ENCODE measurements at regions not wholly inside any gene's neighbourhood (a gene's known extent, or its start where the extent isn't known, plus 50 kb on each side); places are given as distances from the start of the nearest gene placed in this dataset.

DNA sequence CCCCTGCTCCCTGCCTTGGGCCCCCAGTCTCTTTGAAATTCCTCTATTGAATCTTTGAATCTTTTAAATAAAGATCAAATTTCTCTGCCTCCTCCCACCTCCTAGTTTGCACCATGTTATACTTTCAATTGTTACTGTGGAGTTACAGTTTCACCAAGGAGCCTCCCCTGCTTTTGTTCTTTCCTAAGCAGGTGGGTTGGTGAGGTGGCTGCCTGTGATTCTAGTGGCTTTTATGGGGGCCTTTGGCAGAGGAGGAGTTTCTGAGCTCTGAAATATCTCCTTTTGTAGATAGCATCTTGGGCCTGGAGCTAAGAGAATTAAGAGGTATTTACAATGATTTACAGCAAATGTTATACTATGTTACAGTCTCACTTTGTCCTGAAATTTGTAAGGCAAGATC is 133.8 kb upstream of the STX18 start:
- H3K36me3 ChIP-seq (ENCODE audit: insufficient read depth), result no peaks in the 10 kb centered on the region
- no peaks in the 10 kb centered on the region for H4K20me1 ChIP-seq (ENCODE audit: insufficient read depth)
- TF ChIP-seq, protein P1, sequence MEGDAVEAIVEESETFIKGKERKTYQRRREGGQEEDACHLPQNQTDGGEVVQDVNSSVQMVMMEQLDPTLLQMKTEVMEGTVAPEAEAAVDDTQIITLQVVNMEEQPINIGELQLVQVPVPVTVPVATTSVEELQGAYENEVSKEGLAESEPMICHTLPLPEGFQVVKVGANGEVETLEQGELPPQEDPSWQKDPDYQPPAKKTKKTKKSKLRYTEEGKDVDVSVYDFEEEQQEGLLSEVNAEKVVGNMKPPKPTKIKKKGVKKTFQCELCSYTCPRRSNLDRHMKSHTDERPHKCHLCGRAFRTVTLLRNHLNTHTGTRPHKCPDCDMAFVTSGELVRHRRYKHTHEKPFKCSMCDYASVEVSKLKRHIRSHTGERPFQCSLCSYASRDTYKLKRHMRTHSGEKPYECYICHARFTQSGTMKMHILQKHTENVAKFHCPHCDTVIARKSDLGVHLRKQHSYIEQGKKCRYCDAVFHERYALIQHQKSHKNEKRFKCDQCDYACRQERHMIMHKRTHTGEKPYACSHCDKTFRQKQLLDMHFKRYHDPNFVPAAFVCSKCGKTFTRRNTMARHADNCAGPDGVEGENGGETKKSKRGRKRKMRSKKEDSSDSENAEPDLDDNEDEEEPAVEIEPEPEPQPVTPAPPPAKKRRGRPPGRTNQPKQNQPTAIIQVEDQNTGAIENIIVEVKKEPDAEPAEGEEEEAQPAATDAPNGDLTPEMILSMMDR (conservative IDR thresholded peaks at IDR 0.05; ENCODE audit: low read depth, low read length), result no peak
- H3K9ac ChIP-seq, result no peak overlapping the region
- no peak overlapping the region for H3K4me3 ChIP-seq (IDR thresholded peaks at IDR 0.05; ENCODE audit: insufficient read depth, low read depth, low read length)
- H3K79me2 ChIP-seq (ENCODE audit: insufficient read depth, low read depth), result no peaks in the 10 kb centered on the region
- no peaks in the 10 kb centered on the region for H3K27me3 ChIP-seq (ENCODE audit: insufficient read depth, low read depth)
- H3K27ac ChIP-seq, result no peak overlapping the region
- no peak overlapping the region for H3K4me2 ChIP-seq
- H3K4me1 ChIP-seq (ENCODE audit: low read depth, poor library complexity, severe bottlenecking), result no peaks in the 10 kb centered on the region
- H2AFZ ChIP-seq (ENCODE audit: low read depth), result no peak overlapping the region

DNA sequence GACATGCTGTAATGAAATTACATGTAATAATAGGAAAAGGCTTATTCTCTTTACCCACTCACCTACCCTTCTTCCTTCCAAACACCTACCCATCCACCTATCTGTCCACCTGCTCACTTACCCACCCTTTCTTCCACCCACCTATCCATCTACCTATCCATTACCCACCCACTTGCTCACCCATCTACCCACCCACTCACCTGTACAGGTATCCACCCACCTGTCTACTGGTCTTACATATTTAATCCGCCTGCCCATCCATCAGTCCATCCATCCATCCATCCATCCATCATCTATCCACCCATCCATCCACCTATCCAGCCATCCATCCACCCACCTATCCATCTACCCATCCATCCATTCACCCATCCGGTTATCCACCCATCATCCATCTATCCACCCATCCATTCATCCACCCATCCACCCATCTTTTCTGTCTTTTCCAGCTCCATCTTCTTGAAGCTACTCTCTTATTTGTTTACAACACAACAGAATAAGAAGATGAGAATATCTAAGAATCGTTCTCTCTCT is 133.3 kb upstream of the STX18 start:
- Histone ChIP-seq H3K36me3 (ENCODE audit: insufficient read depth) (no peaks in the 10 kb centered on the region), H3K79me2 (ENCODE audit: insufficient read depth, low read depth) (no peaks in the 10 kb centered on the region), H2AFZ (ENCODE audit: low read depth) (no peak overlapping the region), H3K27ac (no peak overlapping the region), H3K27me3 (ENCODE audit: insufficient read depth, low read depth) (no peaks in the 10 kb centered on the region), H3K9ac (no peak overlapping the region), H4K20me1 (ENCODE audit: insufficient read depth) (no peaks in the 10 kb centered on the region), H3K4me1 (ENCODE audit: low read depth, poor library complexity, severe bottlenecking) (no peaks in the 10 kb centered on the region), H3K4me2 (no peak overlapping the region), H3K4me3 (IDR thresholded peaks at IDR 0.05; ENCODE audit: insufficient read depth, low read depth, low read length) (no peak overlapping the region)
- TF ChIP-seq, protein P1 (conservative IDR thresholded peaks at IDR 0.05; ENCODE audit: low read depth, low read length), result no peak

DNA sequence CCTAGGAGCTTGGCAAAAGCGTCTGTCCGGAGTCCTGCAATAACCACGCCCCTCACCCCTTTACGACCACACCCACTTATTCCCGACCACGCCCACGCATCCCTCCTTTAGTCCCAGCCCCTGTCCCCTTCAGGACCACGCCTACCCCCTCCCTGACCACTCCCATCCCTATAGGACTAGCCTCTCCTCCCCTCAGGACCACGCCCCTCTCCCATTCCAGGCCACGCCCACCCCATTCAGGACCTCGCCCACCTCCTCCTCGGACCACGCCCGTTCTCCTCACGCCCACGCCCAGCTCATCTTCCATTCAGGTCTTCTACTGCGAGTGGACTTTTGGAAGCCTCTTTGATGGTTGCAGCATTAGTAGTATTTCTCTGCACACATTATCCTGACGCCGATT is 131.2 kb upstream of the STX18 start:
- Histone ChIP-seq H4K20me1 (ENCODE audit: insufficient read depth) (no peaks in the 10 kb centered on the region), H3K9ac (no peak overlapping the region), H3K4me1 (ENCODE audit: low read depth, poor library complexity, severe bottlenecking) (no peaks in the 10 kb centered on the region), H3K79me2 (ENCODE audit: insufficient read depth, low read depth) (no peaks in the 10 kb centered on the region), H3K27ac (no peak overlapping the region), H3K4me3 (IDR thresholded peaks at IDR 0.05; ENCODE audit: insufficient read depth, low read depth, low read length) (no peak overlapping the region), H3K36me3 (ENCODE audit: insufficient read depth) (no peaks in the 10 kb centered on the region), H3K27me3 (ENCODE audit: insufficient read depth, low read depth) (no peaks in the 10 kb centered on the region), H3K4me2 (no peak overlapping the region), H2AFZ (ENCODE audit: low read depth) (no peak overlapping the region)
- TF ChIP-seq, protein P1 (conservative IDR thresholded peaks at IDR 0.05; ENCODE audit: low read depth, low read length), result no peak

DNA sequence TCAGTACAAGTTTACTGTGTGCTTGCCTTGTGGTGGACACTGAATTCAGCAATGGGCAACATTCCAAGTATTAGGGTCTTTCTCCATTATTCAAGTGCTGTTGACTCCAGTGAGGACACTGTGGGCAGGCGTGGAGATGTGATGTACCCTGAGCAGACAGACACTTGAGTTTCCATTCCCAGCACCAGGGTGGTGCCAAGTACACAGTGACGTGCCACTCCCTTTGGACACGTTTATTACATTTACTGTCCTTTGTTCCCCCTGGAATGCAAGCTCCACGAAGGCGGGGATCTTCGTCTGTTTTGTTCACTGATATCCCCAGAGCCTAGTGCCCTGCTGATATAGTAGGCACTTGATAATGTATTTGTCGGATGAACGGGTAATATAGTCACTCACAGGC is 130.6 kb upstream of the STX18 start:
- no peak overlapping the region for H3K9ac ChIP-seq
- H3K4me2 ChIP-seq, result no peak overlapping the region
- TF ChIP-seq, protein P1 (conservative IDR thresholded peaks at IDR 0.05; ENCODE audit: low read depth, low read length), result no peak

More for the DNA sequence above, 130.6 kb upstream of the STX18 start:
- Histone ChIP-seq H3K79me2 (ENCODE audit: insufficient read depth, low read depth) (no peaks in the 10 kb centered on the region), H3K4me3 (IDR thresholded peaks at IDR 0.05; ENCODE audit: insufficient read depth, low read depth, low read length) (no peak overlapping the region), H3K27me3 (ENCODE audit: insufficient read depth, low read depth) (no peaks in the 10 kb centered on the region), H2AFZ (ENCODE audit: low read depth) (no peak overlapping the region), H3K4me1 (ENCODE audit: low read depth, poor library complexity, severe bottlenecking) (no peaks in the 10 kb centered on the region), H3K27ac (no peak overlapping the region), H4K20me1 (ENCODE audit: insufficient read depth) (no peaks in the 10 kb centered on the region), H3K36me3 (ENCODE audit: insufficient read depth) (no peaks in the 10 kb centered on the region)
